ENCODE measurements at regions not wholly inside any gene's neighbourhood (a gene's known extent, or its start where the extent isn't known, plus 50 kb on each side); places are given as distances from the start of the nearest gene placed in this dataset.

- Mint-ChIP-seq H3K27ac (ENCODE audit: low read depth, unreplicated experiment) (peak overlapping the region; percentile 7), H3K4me3 (ENCODE audit: unreplicated experiment) (peak overlapping the region; percentile 38), H3K4me1 (ENCODE audit: insufficient read depth, unreplicated experiment) (peaks cover 34% of the 10 kb centered on the region), H3K9me3 (ENCODE audit: unreplicated experiment) (no peaks in the 10 kb centered on the region), H3K36me3 (ENCODE audit: insufficient read depth, unreplicated experiment) (peaks cover 4% of the 10 kb centered on the region), H3K27me3 (ENCODE audit: insufficient read depth, unreplicated experiment) (no peaks in the 10 kb centered on the region)
- peak; percentile 83 for DNase-seq (ENCODE audit: unreplicated experiment)
- ChIA-PET CTCF (no interaction called here), POLR2A (interaction anchor here (1.0 kb wide), 1 partner anchor 10 kb away, joined by 3 read pairs; no protein-coding TSS in a partner anchor)
- intact Hi-C loops (cut with micrococcal nuclease), result no loop called here
- no TSS peak for BruUV-seq (replicated peaks)
- no peak for TF ChIP-seq CTCF (IDR thresholded peaks at IDR 0.05; ENCODE audit: unreplicated experiment)
Observed at GRCh38 chr13:20340759-20341171, 108.6 kb upstream of the GJB6 start.

DNA sequence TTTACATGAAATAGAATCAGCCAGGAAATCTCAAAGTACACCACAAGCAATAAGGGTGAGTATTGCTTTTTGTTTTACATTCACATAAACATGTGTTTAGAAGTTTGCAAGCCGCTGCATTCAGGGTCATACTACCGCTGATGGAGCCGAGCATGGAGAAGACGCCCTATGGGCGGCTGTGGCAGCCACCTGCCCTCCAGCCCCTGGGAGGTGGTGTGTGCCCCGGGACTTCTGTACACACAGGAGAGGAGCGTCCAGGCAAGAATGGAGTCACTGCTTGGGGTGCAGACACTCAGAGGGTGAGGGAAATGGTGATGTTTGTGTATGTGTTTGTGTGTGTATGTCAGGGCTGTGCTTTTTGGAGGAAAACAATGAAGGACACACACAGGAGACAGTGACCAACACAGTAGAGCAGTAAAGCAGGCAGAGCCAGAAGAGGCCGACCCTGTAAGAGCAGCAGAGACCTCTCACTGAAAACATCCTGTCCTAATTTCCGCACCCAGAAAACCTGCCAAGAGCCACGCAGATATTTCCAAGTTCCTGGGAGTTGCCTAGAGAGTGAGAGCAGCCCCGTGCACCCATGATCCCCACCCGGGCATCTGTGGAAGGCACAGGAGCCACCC is 108.1 kb upstream of the GJB6 start:
- Mint-ChIP-seq H3K9me3 (ENCODE audit: unreplicated experiment) (no peaks in the 10 kb centered on the region), H3K4me3 (ENCODE audit: unreplicated experiment) (peak overlapping the region; percentile 38), H3K36me3 (ENCODE audit: insufficient read depth, unreplicated experiment) (peaks cover 4% of the 10 kb centered on the region), H3K27ac (ENCODE audit: low read depth, unreplicated experiment) (peak overlapping the region; percentile 7), H3K4me1 (ENCODE audit: insufficient read depth, unreplicated experiment) (peaks cover 34% of the 10 kb centered on the region), H3K27me3 (ENCODE audit: insufficient read depth, unreplicated experiment) (no peaks in the 10 kb centered on the region)
- no peak for DNase-seq (ENCODE audit: unreplicated experiment)
- BruUV-seq (replicated peaks), result no TSS peak
- POLR2A ChIA-PET, result interaction anchor here (0.7 to 1.0 kb wide), 2 partner anchors 11 to 30 kb away, joined by 3 read pairs; no protein-coding TSS in a partner anchor
- no peak for TF ChIP-seq CTCF (IDR thresholded peaks at IDR 0.05; ENCODE audit: unreplicated experiment)
- intact Hi-C loops (cut with micrococcal nuclease), result no loop called here
- CTCF ChIA-PET, result no interaction called here

DNA sequence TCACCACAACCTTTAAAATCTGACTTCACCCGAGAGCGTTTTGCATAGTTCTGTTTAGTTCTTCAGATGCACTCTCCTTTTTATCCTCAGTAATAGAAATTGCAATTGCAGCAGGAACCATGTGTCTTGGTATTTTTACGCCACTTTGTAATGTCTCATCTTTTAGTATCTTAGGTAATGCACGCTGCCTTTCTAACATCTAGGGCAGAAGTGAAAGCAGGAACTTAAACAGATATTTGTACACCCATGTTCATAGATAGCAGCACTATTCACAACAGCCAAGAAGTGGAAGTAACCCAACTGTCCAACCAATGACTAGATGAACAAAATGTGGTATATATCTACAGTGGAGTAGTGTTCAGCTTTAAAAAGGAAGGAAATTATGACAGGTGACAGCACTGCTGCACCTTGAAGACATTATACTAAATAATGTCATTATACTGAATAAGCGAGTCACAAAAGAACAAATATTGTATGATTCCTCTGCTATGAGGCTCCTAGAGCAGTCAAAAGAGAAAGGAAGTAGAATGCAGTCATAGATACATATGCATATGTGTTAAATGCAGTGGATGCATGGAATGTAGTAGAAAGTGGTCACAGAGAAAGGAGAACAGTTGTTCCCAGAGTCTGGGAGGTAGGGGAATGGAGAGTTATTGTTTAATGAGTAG is 105.9 kb upstream of the GJB6 start:
- BruUV-seq (replicated peaks), result no TSS peak
- POLR2A ChIA-PET, result interaction anchor here (1.2 kb wide), 1 partner anchor 16 kb away, joined by 3 read pairs; no protein-coding TSS in a partner anchor
- H3K9me3 Mint-ChIP-seq (ENCODE audit: unreplicated experiment), result no peaks in the 10 kb centered on the region
- DNase-seq (ENCODE audit: unreplicated experiment), result no peak
- H3K27me3 Mint-ChIP-seq (ENCODE audit: insufficient read depth, unreplicated experiment), result no peaks in the 10 kb centered on the region
- H3K4me3 Mint-ChIP-seq (ENCODE audit: unreplicated experiment), result no peak overlapping the region
- peaks cover 4% of the 10 kb centered on the region for H3K36me3 Mint-ChIP-seq (ENCODE audit: insufficient read depth, unreplicated experiment)
- intact Hi-C loops (cut with micrococcal nuclease), result no loop called here
- CTCF ChIA-PET, result interaction anchor here (0.6 kb wide), 1 partner anchor 455 kb away, joined by 3 read pairs; no protein-coding TSS in a partner anchor
- peaks cover 35% of the 10 kb centered on the region for H3K4me1 Mint-ChIP-seq (ENCODE audit: insufficient read depth, unreplicated experiment)
- peak overlapping the region; percentile 40 for H3K27ac Mint-ChIP-seq (ENCODE audit: low read depth, unreplicated experiment)
- no peak for TF ChIP-seq CTCF (IDR thresholded peaks at IDR 0.05; ENCODE audit: unreplicated experiment)

GRCh38 chr13:20336761-20337160 is 104.6 kb upstream of the GJB6 start:
- ChIA-PET POLR2A (no interaction called here), CTCF (no interaction called here)
- peaks cover 40% of the 10 kb centered on the region for H3K4me1 Mint-ChIP-seq (ENCODE audit: insufficient read depth, unreplicated experiment)
- H3K9me3 Mint-ChIP-seq (ENCODE audit: unreplicated experiment), result no peaks in the 10 kb centered on the region
- intact Hi-C loops (cut with micrococcal nuclease), result no loop called here
- BruUV-seq (replicated peaks), result no TSS peak
- no peak for TF ChIP-seq CTCF (IDR thresholded peaks at IDR 0.05; ENCODE audit: unreplicated experiment)
- H3K27ac Mint-ChIP-seq (ENCODE audit: low read depth, unreplicated experiment), result no peak overlapping the region
- no peak for DNase-seq (ENCODE audit: unreplicated experiment)
- no peaks in the 10 kb centered on the region for H3K27me3 Mint-ChIP-seq (ENCODE audit: insufficient read depth, unreplicated experiment)
- H3K4me3 Mint-ChIP-seq (ENCODE audit: unreplicated experiment), result no peak overlapping the region
- peaks cover 4% of the 10 kb centered on the region for H3K36me3 Mint-ChIP-seq (ENCODE audit: insufficient read depth, unreplicated experiment)

Data from MCF 10A (cell line).